ENCODE measurements at regions not wholly inside any gene's neighbourhood (a gene's known extent, or its start where the extent isn't known, plus 50 kb on each side); places are given as distances from the start of the nearest gene placed in this dataset.

- no peak for DNase-seq
Measured at GRCh38 chr1:81125672-81126071, 675.1 kb upstream of the ADGRL2 start.

DNA sequence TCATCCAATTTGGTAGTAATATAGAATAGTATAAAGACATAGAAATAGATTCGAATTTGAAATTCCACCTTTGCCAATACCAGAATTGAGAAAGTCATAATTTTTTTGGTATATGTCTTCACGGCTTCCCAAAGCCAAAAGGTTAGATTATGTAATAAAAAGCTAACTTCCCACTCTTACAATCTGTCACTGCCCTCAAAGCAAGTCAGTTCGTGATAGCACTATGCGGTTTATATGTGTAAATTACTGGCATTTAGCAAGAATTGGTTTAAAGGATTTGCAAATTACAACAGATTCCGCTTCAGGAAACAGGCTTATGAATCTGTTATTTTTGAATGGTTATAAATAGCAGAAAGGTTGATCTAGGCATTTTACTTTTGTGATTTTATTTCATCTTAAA lies 679.4 kb upstream of the ADGRL2 start:
- no peak for DNase-seq

DNA sequence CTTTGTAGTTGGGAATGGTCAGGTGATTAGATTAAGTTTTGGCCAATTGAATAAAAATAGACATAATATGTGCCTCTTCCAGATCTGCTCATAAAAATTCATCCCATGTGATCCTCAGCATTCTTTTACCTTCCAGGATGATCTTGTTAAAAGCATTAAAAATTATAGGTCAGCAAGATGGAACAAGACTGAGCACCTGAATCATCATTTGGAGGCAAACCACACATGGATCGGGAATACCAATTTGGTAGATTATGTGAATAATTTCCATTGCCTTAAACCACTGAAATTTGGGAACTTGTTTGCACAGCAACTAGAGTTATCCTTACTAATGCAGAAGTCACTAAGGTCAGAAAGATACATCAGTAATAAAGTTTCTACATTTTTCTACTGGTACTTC lies 681.4 kb upstream of the ADGRL2 start:
- DNase-seq: no peak

GRCh38 chr1:81118550-81118949 lies 682.2 kb upstream of the ADGRL2 start:
- DNase-seq: no peak

- DNase-seq: no peak
Measured at GRCh38 chr1:81115422-81115821, 685.3 kb upstream of the ADGRL2 start.

- no peak for DNase-seq
Measured at GRCh38 chr1:81114191-81114590, 686.5 kb upstream of the ADGRL2 start.

DNA sequence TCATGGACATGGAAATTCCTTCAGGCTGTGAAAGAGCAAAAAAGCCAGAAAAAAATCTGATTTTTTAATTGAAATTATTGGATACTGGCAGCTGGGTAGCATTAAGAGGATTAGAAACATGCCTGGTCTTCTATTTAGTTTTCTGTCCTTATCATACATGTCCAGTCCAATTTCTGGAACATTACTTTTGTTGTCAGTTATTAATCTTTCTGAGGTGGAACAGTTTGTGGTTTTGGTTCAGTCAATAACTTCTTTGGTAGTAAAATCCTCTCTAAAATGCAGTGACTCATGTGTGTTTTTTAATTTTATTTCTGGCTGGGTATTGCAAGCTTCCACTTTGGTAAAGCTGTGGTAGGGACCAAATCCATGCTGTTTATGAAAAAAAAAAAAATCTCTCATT lies 687.0 kb upstream of the ADGRL2 start:
- no peak for DNase-seq

DNA sequence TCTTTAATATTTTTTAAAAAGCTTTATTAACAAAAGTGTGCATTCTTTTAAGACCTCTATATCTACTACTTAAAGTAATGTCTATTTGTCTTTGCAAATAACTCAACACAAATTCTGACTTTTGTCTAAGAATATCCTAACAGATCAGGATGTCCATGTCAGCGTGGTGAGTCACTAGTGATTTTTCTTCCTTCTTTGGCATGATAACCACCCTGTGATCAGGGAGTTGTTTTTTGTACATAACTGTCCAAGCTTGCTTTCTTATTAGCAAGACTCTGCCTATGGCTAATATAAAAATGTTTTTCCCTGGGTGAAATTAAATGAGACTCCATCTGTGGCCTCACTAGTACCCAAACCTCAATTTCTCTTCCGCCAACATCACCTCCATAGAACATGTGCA lies 688.9 kb upstream of the ADGRL2 start:
- no peak for DNase-seq

DNA sequence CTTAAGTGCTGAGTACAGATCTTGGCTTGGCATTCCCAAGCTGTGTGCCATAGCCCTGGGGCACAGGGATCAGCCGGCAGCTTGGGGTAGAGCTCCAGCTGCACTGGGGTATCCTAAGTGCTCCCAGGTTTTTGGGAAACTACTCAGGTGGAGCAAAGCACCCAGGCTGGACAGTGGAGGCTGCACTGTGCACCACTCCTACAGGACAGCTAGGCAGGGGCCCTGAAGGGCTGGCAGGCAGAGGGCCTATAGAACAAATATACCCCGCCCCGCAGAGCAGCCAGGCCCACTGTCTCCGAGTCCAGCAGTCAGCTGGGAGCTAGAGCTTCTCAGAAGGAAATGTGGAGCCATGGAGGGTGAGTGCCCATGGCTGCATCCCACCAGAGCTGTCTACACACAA lies 691.7 kb upstream of the ADGRL2 start:
- no peak for DNase-seq

- DNase-seq: no peak
Measured at GRCh38 chr1:81097860-81098259, 702.9 kb upstream of the ADGRL2 start.

GRCh38 chr1:81073580-81073979 lies 727.2 kb upstream of the ADGRL2 start:
- no peak for DNase-seq

GRCh38 chr1:81071969-81072753 lies 728.6 kb upstream of the ADGRL2 start:
- DNase-seq: no peak

- no peak for DNase-seq
Measured at GRCh38 chr1:81071072-81071858, 729.5 kb upstream of the ADGRL2 start.

GRCh38 chr1:81069856-81070255 lies 730.9 kb upstream of the ADGRL2 start:
- DNase-seq: no peak

- DNase-seq: no peak
Measured at GRCh38 chr1:81068726-81069125, 732.0 kb upstream of the ADGRL2 start.

- no peak for DNase-seq
Measured at GRCh38 chr1:81053826-81054225, 746.9 kb upstream of the ADGRL2 start.

DNA sequence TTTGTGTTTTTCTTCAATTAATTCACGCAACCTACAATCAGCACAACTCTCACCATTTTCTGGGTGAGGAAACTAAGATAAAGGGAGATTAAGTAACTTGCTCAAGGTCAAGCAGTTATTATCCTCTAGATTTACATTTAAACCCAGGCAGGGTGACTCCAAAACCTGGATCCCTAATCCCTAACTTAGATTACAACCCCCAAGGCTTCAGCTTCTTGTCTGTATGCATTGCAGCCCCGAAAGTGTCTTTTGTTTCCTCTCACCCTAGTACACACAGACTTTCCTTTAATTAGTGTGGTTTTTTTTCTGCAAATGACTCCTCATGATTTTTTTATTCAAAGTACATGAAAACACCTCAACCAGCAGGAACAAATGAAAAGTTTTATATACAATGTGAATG lies 748.6 kb upstream of the ADGRL2 start:
- DNase-seq: no peak

DNA sequence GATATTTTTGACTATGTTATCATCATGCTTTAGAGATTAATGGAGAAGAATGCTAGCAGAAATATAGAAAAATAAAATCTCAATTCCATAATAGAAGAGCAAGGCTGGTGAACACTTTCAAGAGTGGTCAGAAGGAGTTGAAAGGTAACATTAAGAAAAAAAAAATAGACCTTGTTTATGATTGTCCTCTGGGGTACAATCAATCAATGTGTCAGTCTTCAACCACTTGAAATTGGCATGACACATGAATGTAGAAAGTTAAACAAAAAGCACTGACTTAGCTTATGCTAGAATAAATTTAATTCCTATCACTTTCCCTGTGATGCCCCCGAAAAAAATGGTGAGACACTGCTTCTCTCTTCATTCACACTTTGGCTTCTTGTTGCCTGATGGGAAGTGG lies 750.3 kb upstream of the ADGRL2 start:
- no peak for DNase-seq

DNA sequence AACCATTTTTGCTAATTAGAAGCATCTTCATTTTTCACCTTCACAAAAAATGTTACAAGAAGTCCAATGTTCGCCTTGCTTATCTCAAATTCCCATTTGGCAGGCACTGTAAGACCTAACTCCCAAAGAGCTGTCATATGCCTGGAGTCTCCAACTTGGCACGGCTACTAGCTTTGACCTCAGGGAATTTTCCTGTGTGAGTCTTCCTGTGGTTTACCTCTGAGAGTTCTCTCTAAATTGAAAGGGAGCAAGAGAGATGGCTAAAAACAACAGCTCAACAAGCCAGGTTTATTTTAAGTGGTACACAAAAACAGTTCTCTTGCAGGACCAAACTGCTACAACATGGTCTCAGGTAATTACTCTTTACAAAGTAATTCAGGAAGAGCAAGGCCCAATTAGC lies 756.0 kb upstream of the ADGRL2 start:
- no peak for DNase-seq

DNA sequence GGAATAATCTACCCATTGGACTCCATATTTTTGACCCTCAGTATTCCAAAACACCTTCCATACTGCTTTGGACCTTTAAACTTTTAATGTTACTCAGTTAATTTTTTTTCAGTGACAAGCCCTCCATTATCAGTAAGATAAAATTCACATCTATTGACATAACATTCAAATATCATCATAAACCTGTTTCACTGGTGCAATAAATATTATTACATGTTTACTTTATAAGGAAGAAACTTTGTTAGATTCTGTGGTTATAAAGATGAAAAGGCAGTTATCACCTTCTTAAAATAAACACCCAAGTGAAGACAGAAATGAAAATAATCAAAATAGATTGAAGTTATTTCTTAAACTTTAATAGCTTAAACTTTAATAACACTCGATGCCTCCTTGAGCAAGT lies 758.5 kb upstream of the ADGRL2 start:
- no peak for DNase-seq

DNA sequence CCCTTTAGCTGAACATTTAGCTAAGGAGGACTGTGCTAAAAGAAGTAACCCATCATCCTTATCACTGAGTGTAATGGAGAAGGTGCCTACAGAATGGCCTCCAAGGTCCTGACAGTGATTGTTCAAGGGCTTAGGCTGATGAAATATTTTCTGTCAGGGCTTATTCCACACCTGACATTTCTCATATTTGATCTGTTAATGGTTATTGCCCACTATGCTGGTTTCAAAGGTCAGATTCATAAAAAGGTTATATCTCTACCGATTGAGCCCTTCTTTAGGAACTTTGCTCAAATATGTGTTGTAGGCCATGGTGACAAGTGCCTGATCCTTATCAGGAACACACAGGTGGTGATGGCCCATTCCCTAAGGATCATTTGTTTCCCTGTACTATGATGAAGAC lies 766.4 kb upstream of the ADGRL2 start:
- no peak for DNase-seq

DNA sequence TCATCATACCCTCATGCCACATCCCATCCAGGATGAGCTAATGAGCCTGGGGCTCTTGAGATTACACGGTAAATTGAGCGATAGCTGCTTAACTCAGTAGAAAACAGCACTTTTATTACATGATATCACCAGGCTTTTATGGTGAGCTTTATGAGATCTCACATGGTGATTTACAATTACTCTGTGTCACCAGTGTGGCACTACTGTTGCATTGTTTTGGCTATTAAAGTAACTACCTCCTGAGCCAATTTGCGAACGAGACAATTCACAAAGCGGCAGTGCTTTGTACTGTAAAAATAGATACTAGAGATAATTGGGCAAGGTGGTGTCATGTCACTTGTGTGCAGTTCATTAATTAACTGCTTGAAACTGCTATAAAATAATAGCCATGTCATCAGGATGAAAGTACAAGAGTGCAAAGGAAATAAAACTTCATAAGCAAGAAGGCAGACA lies 767.7 kb upstream of the ADGRL2 start:
- DNase-seq: no peak

DNA sequence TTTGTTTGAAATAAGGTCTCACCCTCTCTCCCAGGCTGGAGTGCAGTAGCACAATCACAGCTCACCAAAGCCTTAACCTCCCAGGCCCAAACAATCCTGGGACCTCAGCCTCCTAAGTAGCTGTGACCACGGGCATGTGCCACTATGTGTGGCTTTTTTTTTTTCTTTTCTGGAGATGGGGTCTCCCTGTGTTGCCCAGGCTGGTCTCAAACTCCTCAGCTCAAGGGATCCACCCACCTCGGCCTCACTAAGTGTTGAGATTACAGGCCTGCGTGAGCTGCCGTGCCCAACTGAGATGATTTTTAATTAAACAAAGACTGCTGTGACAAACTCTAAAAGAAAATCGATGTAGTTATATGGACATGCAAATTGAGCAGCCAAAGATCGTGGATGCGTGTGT lies 768.4 kb upstream of the ADGRL2 start:
- no peak for DNase-seq

DNA sequence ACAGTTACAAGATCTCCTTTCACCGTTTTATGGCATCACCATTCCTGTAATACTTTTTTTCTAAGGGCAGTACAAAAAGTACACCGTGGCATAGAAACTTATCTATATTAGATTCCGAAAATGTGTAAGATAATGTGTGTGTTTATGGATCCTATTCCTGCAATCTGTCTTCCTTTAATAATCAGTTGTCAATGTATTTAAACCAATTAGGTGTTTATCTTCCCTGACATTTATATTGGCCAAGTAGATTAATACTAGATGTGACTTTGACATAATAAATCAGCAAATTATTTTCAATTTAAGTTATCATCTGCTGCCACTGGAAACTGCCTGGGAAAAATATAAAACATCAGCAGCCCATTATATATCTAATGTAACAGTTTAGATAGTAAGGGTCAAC lies 770.3 kb upstream of the ADGRL2 start:
- DNase-seq: no peak

GRCh38 chr1:81029266-81029665 lies 771.5 kb upstream of the ADGRL2 start:
- DNase-seq: no peak
